ENCODE measurements at regions not wholly inside any gene's neighbourhood (a gene's known extent, or its start where the extent isn't known, plus 50 kb on each side); places are given as distances from the start of the nearest gene placed in this dataset.

GRCh38 chr2:145617420-145617819, 1097.5 kb upstream of the ZEB2 start:
- H3K36me3 ChIP-seq (ENCODE audit: control insufficient read depth in 4 of 4, insufficient read depth in 4 of 4, low read length in 3 of 4) = no peaks in the 10 kb centered on the region
- DNase-seq = no peak
- H3K4me3 ChIP-seq (ENCODE audit: control insufficient read depth in 1 of 7, extremely low read depth in 1 of 7, insufficient read depth in 4 of 7, low read depth in 2 of 7, low read length in 6 of 7) = no peak overlapping the region
- H3K9me3 ChIP-seq (ENCODE audit: control extremely low read depth in 1 of 5, control insufficient read depth in 4 of 5, insufficient read depth in 2 of 5, low read depth in 1 of 5, low read length in 4 of 5) = no peaks in the 10 kb centered on the region
- no peak overlapping the region for H3K27ac ChIP-seq (ENCODE audit: insufficient read depth in 1 of 2, low read depth in 1 of 2, low read length in 2 of 2, poor library complexity in 1 of 2, severe bottlenecking in 2 of 2)
- no peaks in the 10 kb centered on the region for H3K27me3 ChIP-seq (replicated peaks in 2 of 5; ENCODE audit: control insufficient read depth in 4 of 5, insufficient read depth in 5 of 5, low read length in 4 of 5)
- CTCF ChIA-PET = interaction anchor here (1.5 kb wide), 1 partner anchor 9 kb away, joined by 3 read pairs; no protein-coding TSS in a partner anchor
- no peaks in the 10 kb centered on the region for H3K4me1 ChIP-seq (ENCODE audit: control extremely low read depth in 1 of 4, control insufficient read depth in 4 of 4, insufficient read depth in 4 of 4, low read length in 3 of 4)
- 89% methylated on average over 1 of the region's 1 CpG for WGBS (ENCODE audit: insufficient coverage)
- POLR2A ChIA-PET = no interaction called here

GRCh38 chr2:145615626-145616025, 1095.7 kb upstream of the ZEB2 start:
- H3K4me3 ChIP-seq (ENCODE audit: control insufficient read depth in 1 of 7, extremely low read depth in 1 of 7, insufficient read depth in 4 of 7, low read depth in 2 of 7, low read length in 6 of 7) = no peak overlapping the region
- no peaks in the 10 kb centered on the region for H3K27me3 ChIP-seq (replicated peaks in 2 of 5; ENCODE audit: control insufficient read depth in 4 of 5, insufficient read depth in 5 of 5, low read length in 4 of 5)
- ChIA-PET POLR2A (no interaction called here), CTCF (no interaction called here)
- no peak overlapping the region for H3K27ac ChIP-seq (ENCODE audit: insufficient read depth in 1 of 2, low read depth in 1 of 2, low read length in 2 of 2, poor library complexity in 1 of 2, severe bottlenecking in 2 of 2)
- DNase-seq = no peak
- no peaks in the 10 kb centered on the region for H3K4me1 ChIP-seq (ENCODE audit: control extremely low read depth in 1 of 4, control insufficient read depth in 4 of 4, insufficient read depth in 4 of 4, low read length in 3 of 4)
- no CpG with 5 or more reads among the region's 4 CpGs for WGBS (ENCODE audit: insufficient coverage)
- H3K36me3 ChIP-seq (ENCODE audit: control insufficient read depth in 4 of 4, insufficient read depth in 4 of 4, low read length in 3 of 4) = no peaks in the 10 kb centered on the region
- H3K9me3 ChIP-seq (ENCODE audit: control extremely low read depth in 1 of 5, control insufficient read depth in 4 of 5, insufficient read depth in 2 of 5, low read depth in 1 of 5, low read length in 4 of 5) = no peaks in the 10 kb centered on the region

- Histone ChIP-seq H3K4me1 (ENCODE audit: control extremely low read depth in 1 of 4, control insufficient read depth in 4 of 4, insufficient read depth in 4 of 4, low read length in 3 of 4) (no peaks in the 10 kb centered on the region), H3K27ac (ENCODE audit: insufficient read depth in 1 of 2, low read depth in 1 of 2, low read length in 2 of 2, poor library complexity in 1 of 2, severe bottlenecking in 2 of 2) (no peak overlapping the region), H3K4me3 (ENCODE audit: control insufficient read depth in 1 of 7, extremely low read depth in 1 of 7, insufficient read depth in 4 of 7, low read depth in 2 of 7, low read length in 6 of 7) (no peak overlapping the region), H3K27me3 (replicated peaks in 2 of 5; ENCODE audit: control insufficient read depth in 4 of 5, insufficient read depth in 5 of 5, low read length in 4 of 5) (no peaks in the 10 kb centered on the region), H3K9me3 (ENCODE audit: control extremely low read depth in 1 of 5, control insufficient read depth in 4 of 5, insufficient read depth in 2 of 5, low read depth in 1 of 5, low read length in 4 of 5) (no peaks in the 10 kb centered on the region), H3K36me3 (ENCODE audit: control insufficient read depth in 4 of 4, insufficient read depth in 4 of 4, low read length in 3 of 4) (no peaks in the 10 kb centered on the region)
- ChIA-PET POLR2A (interaction anchor here (0.6 kb wide), 1 partner anchor 378 kb away, joined by 3 read pairs; no protein-coding TSS in a partner anchor), CTCF (no interaction called here)
- no peak for DNase-seq
- 97% methylated on average over 3 of the region's 3 CpGs for WGBS (ENCODE audit: insufficient coverage)
Observed at GRCh38 chr2:145609951-145610350, 1090.0 kb upstream of the ZEB2 start.

GRCh38 chr2:145601361-145601925, 1081.5 kb upstream of the ZEB2 start:
- CTCF ChIA-PET = no interaction called here
- POLR2A ChIA-PET = no interaction called here
- Histone ChIP-seq H3K4me3 (ENCODE audit: control insufficient read depth in 1 of 7, extremely low read depth in 1 of 7, insufficient read depth in 4 of 7, low read depth in 2 of 7, low read length in 6 of 7) (no peak overlapping the region), H3K36me3 (ENCODE audit: control insufficient read depth in 4 of 4, insufficient read depth in 4 of 4, low read length in 3 of 4) (no peaks in the 10 kb centered on the region), H3K4me1 (ENCODE audit: control extremely low read depth in 1 of 4, control insufficient read depth in 4 of 4, insufficient read depth in 4 of 4, low read length in 3 of 4) (no peaks in the 10 kb centered on the region), H3K27ac (ENCODE audit: insufficient read depth in 1 of 2, low read depth in 1 of 2, low read length in 2 of 2, poor library complexity in 1 of 2, severe bottlenecking in 2 of 2) (no peak overlapping the region), H3K27me3 (replicated peaks in 2 of 5; ENCODE audit: control insufficient read depth in 4 of 5, insufficient read depth in 5 of 5, low read length in 4 of 5) (no peaks in the 10 kb centered on the region), H3K9me3 (ENCODE audit: control extremely low read depth in 1 of 5, control insufficient read depth in 4 of 5, insufficient read depth in 2 of 5, low read depth in 1 of 5, low read length in 4 of 5) (no peaks in the 10 kb centered on the region)
- no CpG with 5 or more reads among the region's 1 CpG for WGBS (ENCODE audit: insufficient coverage)
- DNase-seq = no peak

- H3K4me3 ChIP-seq (ENCODE audit: control insufficient read depth in 1 of 7, extremely low read depth in 1 of 7, insufficient read depth in 4 of 7, low read depth in 2 of 7, low read length in 6 of 7) = no peak overlapping the region
- POLR2A ChIA-PET = no interaction called here
Observed at GRCh38 chr2:145600811-145601210, 1080.9 kb upstream of the ZEB2 start.

GRCh38 chr2:145599756-145600155, 1079.8 kb upstream of the ZEB2 start:
- POLR2A ChIA-PET = no interaction called here
- CTCF ChIA-PET = no interaction called here
- Histone ChIP-seq H3K27me3 (replicated peaks in 2 of 5; ENCODE audit: control insufficient read depth in 4 of 5, insufficient read depth in 5 of 5, low read length in 4 of 5) (no peaks in the 10 kb centered on the region), H3K4me1 (ENCODE audit: control extremely low read depth in 1 of 4, control insufficient read depth in 4 of 4, insufficient read depth in 4 of 4, low read length in 3 of 4) (no peaks in the 10 kb centered on the region), H3K36me3 (ENCODE audit: control insufficient read depth in 4 of 4, insufficient read depth in 4 of 4, low read length in 3 of 4) (no peaks in the 10 kb centered on the region), H3K9me3 (ENCODE audit: control extremely low read depth in 1 of 5, control insufficient read depth in 4 of 5, insufficient read depth in 2 of 5, low read depth in 1 of 5, low read length in 4 of 5) (no peaks in the 10 kb centered on the region), H3K27ac (ENCODE audit: insufficient read depth in 1 of 2, low read depth in 1 of 2, low read length in 2 of 2, poor library complexity in 1 of 2, severe bottlenecking in 2 of 2) (no peak overlapping the region), H3K4me3 (ENCODE audit: control insufficient read depth in 1 of 7, extremely low read depth in 1 of 7, insufficient read depth in 4 of 7, low read depth in 2 of 7, low read length in 6 of 7) (no peak overlapping the region)
- no peak for DNase-seq

More at GRCh38 chr2:145600811-145601210, 1080.9 kb upstream of the ZEB2 start:
- WGBS (ENCODE audit: insufficient coverage) = 100% methylated on average over 1 of the region's 1 CpG
- DNase-seq = no peak
- CTCF ChIA-PET = no interaction called here
- no peaks in the 10 kb centered on the region for H3K27me3 ChIP-seq (replicated peaks in 2 of 5; ENCODE audit: control insufficient read depth in 4 of 5, insufficient read depth in 5 of 5, low read length in 4 of 5)
- H3K9me3 ChIP-seq (ENCODE audit: control extremely low read depth in 1 of 5, control insufficient read depth in 4 of 5, insufficient read depth in 2 of 5, low read depth in 1 of 5, low read length in 4 of 5) = no peaks in the 10 kb centered on the region
- no peaks in the 10 kb centered on the region for H3K4me1 ChIP-seq (ENCODE audit: control extremely low read depth in 1 of 4, control insufficient read depth in 4 of 4, insufficient read depth in 4 of 4, low read length in 3 of 4)
- no peak overlapping the region for H3K27ac ChIP-seq (ENCODE audit: insufficient read depth in 1 of 2, low read depth in 1 of 2, low read length in 2 of 2, poor library complexity in 1 of 2, severe bottlenecking in 2 of 2)
- no peaks in the 10 kb centered on the region for H3K36me3 ChIP-seq (ENCODE audit: control insufficient read depth in 4 of 4, insufficient read depth in 4 of 4, low read length in 3 of 4)

GRCh38 chr2:145598434-145598833, 1078.5 kb upstream of the ZEB2 start:
- H3K9me3 ChIP-seq (ENCODE audit: control extremely low read depth in 1 of 5, control insufficient read depth in 4 of 5, insufficient read depth in 2 of 5, low read depth in 1 of 5, low read length in 4 of 5) = no peaks in the 10 kb centered on the region
- DNase-seq = no peak
- H3K27me3 ChIP-seq (replicated peaks in 2 of 5; ENCODE audit: control insufficient read depth in 4 of 5, insufficient read depth in 5 of 5, low read length in 4 of 5) = no peaks in the 10 kb centered on the region
- ChIA-PET POLR2A (no interaction called here), CTCF (no interaction called here)
- no peaks in the 10 kb centered on the region for H3K36me3 ChIP-seq (ENCODE audit: control insufficient read depth in 4 of 4, insufficient read depth in 4 of 4, low read length in 3 of 4)
- H3K4me1 ChIP-seq (ENCODE audit: control extremely low read depth in 1 of 4, control insufficient read depth in 4 of 4, insufficient read depth in 4 of 4, low read length in 3 of 4) = no peaks in the 10 kb centered on the region
- no peak overlapping the region for H3K27ac ChIP-seq (ENCODE audit: insufficient read depth in 1 of 2, low read depth in 1 of 2, low read length in 2 of 2, poor library complexity in 1 of 2, severe bottlenecking in 2 of 2)
- no CpG with 5 or more reads among the region's 4 CpGs for WGBS (ENCODE audit: insufficient coverage)
- no peak overlapping the region for H3K4me3 ChIP-seq (ENCODE audit: control insufficient read depth in 1 of 7, extremely low read depth in 1 of 7, insufficient read depth in 4 of 7, low read depth in 2 of 7, low read length in 6 of 7)

Data from common myeloid progenitor, CD34-positive (primary cell).